NCI-H146 (cell line): ENCODE measurements at regions not wholly inside any gene's neighbourhood (a gene's known extent, or its start where the extent isn't known, plus 50 kb on each side); places are given as distances from the start of the nearest gene placed in this dataset.
"Not testable (repeated sequence)": the region's sequence is repeated elsewhere in the genome, so short reads cannot be mapped to it uniquely, and the experiment has no call there.

ENCODE experiments used
- DNase-seq: peaks from one replicate; lab custom pipeline; 2025; lab: John Stamatoyannopoulos, UW

- DNase-seq: no peak
Observed at GRCh38 chr18:1413323-1413675, 508.6 kb downstream of the ADCYAP1 start.

GRCh38 chr18:1416074-1416473, 511.4 kb downstream of the ADCYAP1 start:
- DNase-seq: no peak

DNA sequence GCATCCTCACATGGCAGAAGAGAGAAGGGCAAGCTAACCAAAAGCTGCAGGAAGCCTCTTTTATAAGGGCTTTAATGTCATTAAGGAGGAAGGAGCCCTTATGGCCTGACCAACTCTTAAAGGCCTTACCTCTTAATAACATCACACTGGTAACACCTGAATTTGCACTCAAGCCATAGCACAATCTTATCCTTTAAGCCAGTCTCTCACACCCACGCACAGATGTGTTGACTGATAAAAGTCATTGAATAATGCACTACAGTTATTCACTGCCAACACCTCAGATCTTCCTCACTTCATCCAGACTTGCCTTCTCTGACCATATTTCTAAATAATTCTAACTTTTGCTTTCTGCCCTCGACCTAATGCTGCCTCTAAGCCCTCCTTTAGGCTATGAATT, 516.8 kb downstream of the ADCYAP1 start:
- no peak for DNase-seq

GRCh38 chr18:1422634-1423033, 518.0 kb downstream of the ADCYAP1 start:
- DNase-seq: no peak

- DNase-seq: peak; percentile 84
Observed at GRCh38 chr18:1425679-1426078, 521.0 kb downstream of the ADCYAP1 start.

- no peak for DNase-seq
Observed at GRCh38 chr18:1435487-1435886, 530.8 kb downstream of the ADCYAP1 start.

DNA sequence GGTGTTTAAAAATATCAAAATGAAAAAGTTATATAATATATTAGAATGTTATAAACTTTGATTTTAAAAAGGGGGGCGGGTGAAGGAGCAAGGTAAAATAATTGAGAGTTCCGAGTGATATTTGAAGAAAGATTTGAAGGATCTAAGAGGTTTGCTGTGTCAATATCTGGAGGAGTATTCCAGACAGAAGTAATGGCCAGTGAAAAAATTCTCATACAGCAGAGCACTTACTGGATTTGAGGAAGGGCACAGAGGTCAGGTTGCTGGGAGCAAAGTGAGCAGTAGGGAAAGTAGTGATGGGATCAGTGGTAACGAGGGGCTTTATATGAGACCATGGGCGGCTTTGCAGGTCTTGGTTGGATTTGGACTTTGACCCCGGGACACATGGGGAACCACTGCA, 531.5 kb downstream of the ADCYAP1 start:
- no peak for DNase-seq

- no peak for DNase-seq
Observed at GRCh38 chr18:1438458-1438910, 533.8 kb downstream of the ADCYAP1 start.

DNA sequence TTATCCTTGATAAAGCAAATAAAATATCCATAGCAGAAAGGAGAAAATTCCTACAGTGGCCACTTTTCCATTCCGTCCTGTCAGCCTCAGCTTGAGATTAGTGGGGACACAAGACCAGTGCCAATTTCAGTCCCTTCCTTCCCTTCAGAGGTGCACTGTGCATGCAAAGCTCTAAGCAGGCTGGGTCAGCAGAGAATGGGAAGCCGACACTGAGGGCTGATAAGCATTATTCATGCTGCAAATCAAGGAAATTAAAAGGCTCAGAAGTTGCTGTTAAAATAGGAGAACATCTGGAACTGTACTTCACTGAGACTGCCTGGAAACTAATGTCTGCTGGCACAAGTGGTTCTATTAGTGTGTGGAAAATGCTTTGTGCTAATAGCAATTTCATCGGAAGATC, 534.3 kb downstream of the ADCYAP1 start:
- no peak for DNase-seq

DNA sequence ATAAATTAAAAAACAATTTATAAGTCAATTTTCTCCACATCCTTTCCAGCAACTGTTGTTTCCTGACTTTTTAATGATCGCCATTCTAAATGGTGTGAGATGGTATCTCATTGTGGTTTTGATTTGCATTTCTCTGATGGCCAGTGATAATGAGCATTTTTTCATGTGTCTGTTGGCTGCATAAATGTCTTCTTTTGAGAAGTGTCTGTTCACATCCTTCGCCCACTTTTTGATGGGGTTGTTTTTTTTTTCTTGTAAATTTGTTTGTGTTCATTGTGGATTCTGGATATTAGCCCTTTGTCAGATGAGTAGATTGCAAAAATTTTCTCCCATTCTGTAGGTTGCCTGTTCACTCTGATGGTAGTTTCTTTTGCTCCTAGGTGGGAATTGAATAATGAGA, 539.4 kb downstream of the ADCYAP1 start:
- not testable (repeated sequence) for DNase-seq

GRCh38 chr18:1446765-1447164, 542.1 kb downstream of the ADCYAP1 start:
- no peak for DNase-seq

DNA sequence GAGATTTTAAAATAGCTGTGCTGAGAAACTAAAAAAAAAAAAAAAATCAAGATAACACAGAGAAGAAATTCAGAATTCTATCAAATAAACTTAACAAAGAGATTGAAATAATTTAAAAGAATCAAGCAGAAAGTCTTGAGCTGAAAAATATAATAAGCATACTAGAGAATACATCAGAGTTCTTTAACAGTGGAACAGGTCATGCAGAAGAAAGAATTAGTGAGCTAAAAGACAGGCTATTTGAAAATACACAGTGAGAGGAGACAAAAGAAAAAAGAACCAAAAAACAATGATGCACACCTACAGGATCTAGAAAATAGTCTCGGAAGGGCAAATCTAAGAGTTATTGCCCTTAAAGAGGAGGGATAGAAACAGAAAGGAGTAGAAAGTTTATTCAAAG, 548.1 kb downstream of the ADCYAP1 start:
- no peak for DNase-seq

GRCh38 chr18:1455605-1456004, 550.9 kb downstream of the ADCYAP1 start:
- DNase-seq: no peak

DNA sequence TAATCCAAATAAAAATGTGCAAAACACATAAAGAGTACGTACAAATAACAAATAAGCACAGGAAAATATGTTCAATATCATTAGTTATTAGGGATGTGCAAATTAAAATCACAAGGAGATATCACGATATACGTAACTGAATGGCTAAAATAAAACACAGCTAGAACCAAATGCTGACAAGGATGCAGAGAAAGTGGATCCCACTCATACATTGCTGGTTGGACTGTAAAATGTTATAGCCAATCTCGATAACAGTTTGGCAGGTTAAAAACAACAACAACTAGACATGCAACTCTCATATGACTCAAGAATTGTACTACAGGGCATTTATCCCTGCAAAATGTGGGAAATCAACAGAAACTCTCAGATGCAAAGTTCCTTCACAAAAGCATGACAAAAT, 553.9 kb downstream of the ADCYAP1 start:
- no peak for DNase-seq

GRCh38 chr18:1463981-1464380, 559.3 kb downstream of the ADCYAP1 start:
- DNase-seq: no peak

DNA sequence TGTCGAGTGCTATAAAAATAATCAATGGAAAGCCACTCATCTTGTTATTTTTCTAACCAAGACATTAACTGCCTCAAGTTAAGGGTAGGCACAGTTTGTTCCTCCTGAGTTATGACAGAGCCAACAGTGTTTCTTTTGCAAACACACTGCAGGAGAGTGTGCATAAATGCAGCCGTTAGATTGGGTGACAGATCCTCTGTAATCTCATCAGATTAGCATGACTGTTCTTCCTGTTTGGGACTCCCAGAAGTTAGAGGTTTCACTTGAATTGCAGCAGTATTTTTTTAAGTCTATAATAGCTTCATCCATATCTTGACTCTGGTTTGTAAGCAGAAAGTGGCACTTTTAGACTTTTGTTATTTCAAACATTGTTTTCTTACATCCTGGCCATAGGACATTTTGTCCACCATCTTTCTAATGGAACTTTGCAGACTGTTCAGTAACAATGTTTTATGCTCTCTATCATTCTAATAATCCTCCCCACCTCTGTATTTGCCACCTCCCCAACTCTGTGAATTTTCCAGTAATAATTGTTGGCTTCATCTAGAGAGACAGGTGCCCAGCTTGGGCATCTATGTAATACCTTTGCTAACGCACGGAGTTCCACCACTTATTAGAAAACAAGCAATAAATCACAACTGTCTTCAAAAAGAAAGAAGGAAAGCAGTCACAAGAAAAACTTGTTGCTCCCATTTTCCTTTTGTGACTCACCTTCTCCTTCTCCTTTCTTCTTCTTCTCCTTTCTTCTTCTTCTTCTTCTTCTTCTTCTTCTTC, 560.0 kb downstream of the ADCYAP1 start:
- DNase-seq: no peak

DNA sequence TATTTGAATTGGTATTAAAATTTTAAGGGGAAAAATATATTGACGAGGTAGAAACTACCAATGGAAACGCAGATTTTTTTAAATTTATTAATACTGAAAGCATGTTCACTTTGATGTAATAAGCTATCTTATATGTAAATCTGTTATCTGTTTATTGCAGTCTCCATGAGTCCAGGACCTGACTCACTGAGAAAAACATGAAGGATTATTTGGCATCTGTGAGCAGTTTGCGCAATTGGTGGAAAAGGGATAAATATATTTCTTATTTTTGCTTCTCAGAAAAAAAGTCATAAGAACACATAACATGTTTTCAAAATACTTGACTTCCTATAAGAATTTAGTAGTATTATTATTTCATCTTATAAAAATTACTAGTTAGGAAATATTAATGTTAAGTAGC, 561.4 kb downstream of the ADCYAP1 start:
- DNase-seq: no peak

DNA sequence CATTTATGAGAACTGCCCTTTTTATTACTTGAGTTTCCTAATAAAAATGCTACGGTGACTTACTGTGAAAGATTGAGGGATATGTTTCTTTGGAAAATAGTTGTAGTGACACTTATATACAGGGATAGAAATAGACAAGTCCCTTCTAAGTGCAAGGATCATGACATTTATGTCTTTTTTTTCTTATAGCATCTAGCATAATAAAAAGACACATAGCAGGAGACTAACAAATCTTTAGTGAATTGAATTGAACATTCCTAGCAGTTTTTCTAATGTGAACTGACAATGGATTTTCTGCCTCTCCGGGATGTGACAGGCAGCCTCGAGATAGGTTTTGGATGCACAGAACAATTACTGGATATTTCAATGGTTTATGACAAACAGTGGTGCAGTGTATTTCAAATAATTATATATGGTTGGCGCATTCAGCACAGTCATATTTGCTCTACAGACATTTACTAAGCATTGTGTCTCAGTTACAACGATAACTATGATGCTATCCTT, 562.8 kb downstream of the ADCYAP1 start:
- DNase-seq: no peak

GRCh38 chr18:1468550-1468949, 563.9 kb downstream of the ADCYAP1 start:
- no peak for DNase-seq

DNA sequence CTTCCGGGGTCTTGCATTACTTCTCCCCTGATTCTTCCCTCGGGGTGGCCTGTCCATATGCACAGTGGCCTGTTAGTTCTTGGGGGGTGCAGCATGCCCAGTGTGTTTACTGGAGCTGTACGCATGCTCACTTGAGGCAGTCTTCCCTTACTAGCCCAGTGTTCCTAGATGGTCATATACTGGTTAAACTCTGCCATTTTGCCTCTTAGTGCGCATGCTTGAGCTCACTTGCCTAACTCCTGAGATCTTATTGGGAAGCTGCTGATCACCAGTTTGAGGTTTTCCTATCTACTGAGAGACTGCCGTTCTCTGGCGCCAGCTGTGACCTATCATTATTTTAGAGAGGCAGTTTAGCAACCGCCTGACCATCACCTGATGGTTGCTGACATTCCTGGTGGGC, 571.2 kb downstream of the ADCYAP1 start:
- DNase-seq: no peak

- DNase-seq: no peak
Observed at GRCh38 chr18:1480309-1480708, 575.6 kb downstream of the ADCYAP1 start.

DNA sequence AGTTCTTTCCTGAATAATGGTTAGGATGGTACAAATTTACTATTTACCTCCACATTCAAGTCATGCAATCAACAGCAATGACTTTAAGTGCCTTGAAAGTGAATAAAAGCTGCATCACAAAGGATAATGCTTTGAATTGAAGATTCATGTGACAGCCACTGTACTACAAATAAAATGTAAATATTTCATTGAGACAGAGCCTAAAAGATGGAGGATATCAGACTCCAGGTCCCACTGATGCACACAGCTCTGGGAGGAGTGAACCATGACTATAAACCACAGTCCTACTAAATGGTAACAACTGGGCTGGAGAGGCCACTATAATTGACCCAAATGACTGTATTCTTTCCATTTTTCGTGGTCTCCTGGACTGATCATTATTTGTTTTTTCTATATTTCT, 576.9 kb downstream of the ADCYAP1 start:
- DNase-seq: no peak

GRCh38 chr18:1483385-1483784, 578.7 kb downstream of the ADCYAP1 start:
- DNase-seq: no peak

DNA sequence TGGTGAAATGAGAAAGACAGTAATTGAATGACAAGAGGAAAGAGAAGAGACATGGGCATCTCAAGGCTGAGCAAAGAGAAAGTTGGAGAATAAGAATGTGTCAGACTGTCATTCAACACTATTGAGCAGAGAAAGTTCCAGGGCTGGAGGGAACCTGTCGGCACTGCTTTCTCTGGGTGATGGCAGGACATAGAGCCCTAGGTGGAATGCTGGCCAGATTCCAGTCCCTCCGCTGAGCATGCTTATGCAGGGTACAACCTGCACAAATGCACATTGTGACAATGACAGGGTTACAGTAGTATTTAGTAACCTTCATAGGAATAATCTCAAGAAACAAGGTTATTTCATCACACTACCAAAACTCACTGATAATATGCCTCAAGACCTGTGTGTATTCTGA, 582.8 kb downstream of the ADCYAP1 start:
- no peak for DNase-seq
